Endothelial cell of umbilical vein (primary cell): ENCODE measurements at regions not wholly inside any gene's neighbourhood (a gene's known extent, or its start where the extent isn't known, plus 50 kb on each side); places are given as distances from the start of the nearest gene placed in this dataset. TPM values are rescaled to one million over a fixed set of nuclear protein-coding genes. Genes with fewer than 3 reads are reported as not detected.

Experiments used
- BruUV-seq: library from RNA; stranded (reverse); fragments of 400-500 nt; replicated peaks from 2 replicates; lab custom pipeline; 2021; lab: Mats Ljungman, UMichigan
- CTCF ChIA-PET: fragments of 300-600, 350-600 bp; sonication (Branson Sonifier 250); formaldehyde crosslinking; loops from one replicate; lab custom pipeline; 2021; ENCODE audit warnings: antibody characterized with exemption, inconsistent platforms; lab: Charles Lee
- POLR2A ChIA-PET: fragments of 300-600, 350-600 bp; sonication (Branson Sonifier 250); formaldehyde crosslinking; loops from one replicate; lab custom pipeline; 2021; ENCODE audit warnings: antibody characterized with exemption, inconsistent platforms; lab: Charles Lee
- DNase-seq: peaks from one replicate; pipeline ENCODE4 v3.0.0-alpha.2; 2011; ENCODE audit warnings: low read depth, low spot score
- FAIRE-seq: peaks from 2 replicates; lab custom pipeline; 2011; peaks lifted over from hg19 to GRCh38; lab: Jason Lieb, UNC
- H2AFZ ChIP-seq: 2 replicates; pipeline ENCODE4 v1.6.0; 2012; ENCODE audit warnings: low read depth, low read length, control low read depth, inconsistent platforms
- H3K27ac ChIP-seq: 2 replicates; pipeline ENCODE4 v1.5.1; 2011; ENCODE audit warnings: low read depth, mild to moderate bottlenecking, control low read depth, low read length, moderate library complexity; ENCODE audit not compliant: insufficient read depth
- H3K27me3 ChIP-seq, 2 experiments: 2 replicates each; pipeline versions ENCODE4 v1.6.0 to v1.6.1; 2011; ENCODE audit warnings: low read length in 2 of 2, mixed read lengths in 1 of 2; ENCODE audit not compliant: control insufficient read depth in 2 of 2, insufficient read depth in 2 of 2
- H3K36me3 ChIP-seq, 2 experiments: 2 replicates in 1 of 2; 3 replicates in 1 of 2; pipeline ENCODE4 v1.5.1; 2011; ENCODE audit warnings: low read length in 2 of 2, mild to moderate bottlenecking in 1 of 2, moderate library complexity in 1 of 2; ENCODE audit not compliant: control insufficient read depth in 2 of 2, insufficient read depth in 2 of 2; ENCODE audit errors: extremely low read depth in 1 of 2
- H3K4me1 ChIP-seq: 3 replicates; pipeline ENCODE4 v1.5.1; 2011; ENCODE audit warnings: mild to moderate bottlenecking, low read length; ENCODE audit not compliant: control insufficient read depth, insufficient read depth; ENCODE audit errors: extremely low read depth
- H3K4me2 ChIP-seq: 2 replicates; pipeline ENCODE4 v1.6.1; 2011; ENCODE audit warnings: low read length, control low read depth, mixed read lengths; ENCODE audit not compliant: insufficient read depth
- H3K4me3 ChIP-seq, 3 experiments: fragments of 200-600 bp in 1 of 3; sonication (generic), shearing (Covaris generic) in 1 of 3; replicated peaks in 1 of 3; 2 replicates each; pipeline ENCODE4 v1.5.1; 2011 to 2016; ENCODE audit warnings: control low read depth in 3 of 3, low read length in 3 of 3, mild to moderate bottlenecking in 2 of 3, inconsistent platforms in 1 of 3, low read depth in 1 of 3, moderate library complexity in 1 of 3; ENCODE audit not compliant: insufficient read depth in 1 of 3
- H3K79me2 ChIP-seq: 2 replicates; pipeline ENCODE4 v1.6.0; 2012; ENCODE audit warnings: low read length, inconsistent platforms; ENCODE audit not compliant: control insufficient read depth, insufficient read depth
- H3K9ac ChIP-seq: replicated peaks from 2 replicates; pipeline ENCODE3; 2011; ENCODE audit warnings: low read length, control low read depth; ENCODE audit not compliant: insufficient read depth; ENCODE audit errors: extremely low read depth
- H3K9me1 ChIP-seq: replicated peaks from 3 replicates; pipeline ENCODE4 v1.6.0; 2011; ENCODE audit warnings: mild to moderate bottlenecking, low read length; ENCODE audit not compliant: control insufficient read depth, insufficient read depth; ENCODE audit errors: extremely low read depth
- H3K9me3 ChIP-seq: replicated peaks from 2 replicates; pipeline ENCODE4 v1.5.1; 2012; ENCODE audit warnings: low read length, inconsistent platforms; ENCODE audit not compliant: control insufficient read depth, insufficient read depth
- H4K20me1 ChIP-seq: replicated peaks from 2 replicates; pipeline ENCODE3; 2011; ENCODE audit warnings: mild to moderate bottlenecking, low read length; ENCODE audit not compliant: control insufficient read depth, insufficient read depth; ENCODE audit errors: extremely low read depth
- EZH2 ChIP-seq: IDR thresholded peaks from 2 replicates; pipeline ENCODE4 v1.6.1; 2012; ENCODE audit warnings: borderline replicate concordance, low read depth, mild to moderate bottlenecking, moderate library complexity, low read length, inconsistent platforms; ENCODE audit not compliant: severe bottlenecking
- FOS ChIP-seq: IDR thresholded peaks from 2 replicates; pipeline ENCODE4 v1.6.1; 2011; ENCODE audit warnings: mild to moderate bottlenecking, low read length, moderate library complexity, borderline replicate concordance; ENCODE audit not compliant: insufficient read depth
- GATA2 ChIP-seq: IDR thresholded peaks from 2 replicates; pipeline ENCODE4 v1.7.0; 2011; ENCODE audit warnings: low read depth, mild to moderate bottlenecking, moderate library complexity, mixed read lengths, low read length; ENCODE audit not compliant: insufficient read length, insufficient read depth
- MYC ChIP-seq: IDR thresholded peaks from one replicate; pipeline ENCODE4 v1.6.1; 2011; ENCODE audit warnings: mild to moderate bottlenecking, low read depth, low read length
- POLR2A ChIP-seq: IDR thresholded peaks from 2 replicates; pipeline ENCODE4 v1.6.1; 2012; ENCODE audit warnings: low read depth, mild to moderate bottlenecking, control low read depth, low read length
- POLR2AphosphoS5 ChIP-seq: IDR thresholded peaks from 2 replicates; pipeline ENCODE4 v1.6.1; 2012; ENCODE audit warnings: low read depth, mild to moderate bottlenecking, control low read depth, low read length, moderate library complexity; ENCODE audit not compliant: insufficient read depth
- dilution Hi-C: fragments of 300-500 bp; cut with MboI; formaldehyde crosslinking; loops from one replicate; pipeline ENCODE4 v1.15.0; 2019; ENCODE audit warnings: low sequenced_read_pairs; ENCODE audit not compliant: extremely low pct_ligation_motif_present
- intact Hi-C: fragments of 100-400 bp; cut with micrococcal nuclease; formaldehyde crosslinking; loops from one replicate; pipeline ENCODE4 v1.10.0; 2022
- small RNA-seq: library from RNA; depleted of rRNA; stranded (forward); fragments of <200 nt; gene quantifications from one replicate; pipeline ENCODE3, GENCODE V24; 2012; ENCODE audit warnings: low replicate concordance, low read depth; ENCODE audit not compliant: insufficient read depth, insufficient read length

GRCh38 chr1:9482816-9483572 lies 56.3 kb upstream of the SLC25A33 start:
- intact Hi-C loops (no loop called here), dilution Hi-C loops (no loop called here)
- ChIA-PET CTCF (interaction anchor here (1.1 to 1.9 kb wide), 3 partner anchors 8 to 194 kb away, joined by 4 to 8 read pairs (median 5); no protein-coding TSS in a partner anchor), POLR2A (no interaction called here)
- no peak for FAIRE-seq
- Histone ChIP-seq H3K27ac (no peak overlapping the region), H3K9ac (no peak overlapping the region), H3K4me2 (no peak overlapping the region), H3K4me1 (no peaks in the 10 kb centered on the region), H3K9me1 (no peaks in the 10 kb centered on the region), H3K79me2 (no peaks in the 10 kb centered on the region), H4K20me1 (no peaks in the 10 kb centered on the region), H3K27me3 (no peaks in the 10 kb centered on the region), H2AFZ (no peak overlapping the region), H3K4me3 (no peak overlapping the region), H3K36me3 (no peaks in the 10 kb centered on the region), H3K9me3 (no peaks in the 10 kb centered on the region)
- TF ChIP-seq POLR2A (no peak), FOS (no peak), EZH2 (no peak), GATA2 (no peak), POLR2AphosphoS5 (no peak)
- BruUV-seq = no TSS peak
- no peak for DNase-seq

GRCh38 chr1:9486466-9487140 lies 52.7 kb upstream of the SLC25A33 start:
- dilution Hi-C loops (no loop called here), intact Hi-C loops (no loop called here)
- Histone ChIP-seq H3K9me3 (no peaks in the 10 kb centered on the region), H3K79me2 (no peaks in the 10 kb centered on the region), H3K9ac (no peak overlapping the region), H3K36me3 (no peaks in the 10 kb centered on the region), H3K9me1 (no peaks in the 10 kb centered on the region), H4K20me1 (no peaks in the 10 kb centered on the region), H3K4me2 (no peak overlapping the region), H3K27ac (no peak overlapping the region), H3K4me1 (no peaks in the 10 kb centered on the region), H2AFZ (no peak overlapping the region), H3K4me3 (no peak overlapping the region), H3K27me3 (no peaks in the 10 kb centered on the region)
- CTCF ChIA-PET = interaction anchor here (1.4 to 9.5 kb wide), 3 partner anchors 31 to 217 kb away, joined by 6 to 317 read pairs (median 232); partner anchors contain the start of gene SPSB1
- DNase-seq (no peak), FAIRE-seq (no peak)
- BruUV-seq = no TSS peak
- POLR2A ChIA-PET = no interaction called here
- TF ChIP-seq MYC (no peak), EZH2 (no peak), POLR2AphosphoS5 (no peak), POLR2A (no peak)

Small RNA genes in the stretch of these regions (small RNA-seq; reads per million reads assigned to genes)
- gene RNA5SP40 = not detected
